WTC11 (cell line): ENCODE measurements at regions not wholly inside any gene's neighbourhood (a gene's known extent, or its start where the extent isn't known, plus 50 kb on each side); places are given as distances from the start of the nearest gene placed in this dataset.

Experiments used
- ATF1 ChIP-seq: sonication (generic); formaldehyde crosslinking; IDR thresholded peaks from 2 replicates; pipeline ENCODE4 v1.8.1; 2023; ENCODE audit warnings: mild to moderate bottlenecking, moderate library complexity, missing genetic modification reagents
- CBFB ChIP-seq: sonication (generic); formaldehyde crosslinking; IDR thresholded peaks from 2 replicates; pipeline ENCODE4 v1.8.1; 2022; ENCODE audit warnings: mild to moderate bottlenecking, low read depth, missing genetic modification reagents
- CTCF ChIP-seq: fragments of 200-600 bp; IDR thresholded peaks from 2 replicates; pipeline ENCODE4 v1.8.0; 2022; ENCODE audit warnings: antibody characterized with exemption
- MAX ChIP-seq: sonication (generic); formaldehyde crosslinking; IDR thresholded peaks from 2 replicates; pipeline ENCODE4 v1.8.0; 2022; ENCODE audit warnings: mild to moderate bottlenecking, missing genetic modification reagents
- NR3C1 ChIP-seq: sonication (generic); formaldehyde crosslinking; conservative IDR thresholded peaks from 2 replicates; pipeline ENCODE4 v1.8.1; 2023; ENCODE audit warnings: low read depth, mild to moderate bottlenecking, missing genetic modification reagents
- SP1 ChIP-seq: sonication (generic); formaldehyde crosslinking; conservative IDR thresholded peaks from 2 replicates; pipeline ENCODE4 v1.8.1; 2022; ENCODE audit warnings: missing genetic modification reagents
- ZNF416 ChIP-seq: fragments of 250-450 bp; sonication (Bioruptor Pico); IDR thresholded peaks from 2 replicates; pipeline ENCODE4 v1.9.0; 2021; ENCODE audit warnings: mild to moderate bottlenecking, inconsistent platforms
- TF ChIP-seq, protein P1 (sequence below): sonication (generic); formaldehyde crosslinking; IDR thresholded peaks from 2 replicates; pipeline ENCODE4 v1.8.1; 2023; ENCODE audit warnings: mild to moderate bottlenecking, missing genetic modification reagents, borderline replicate concordance
- TF ChIP-seq, protein P2 (sequence below): sonication (generic); formaldehyde crosslinking; IDR thresholded peaks from 2 replicates; pipeline ENCODE4 v1.8.1; 2023; ENCODE audit warnings: mild to moderate bottlenecking, missing genetic modification reagents

- no peak for TF ChIP-seq ZNF416
- no peak for TF ChIP-seq CTCF
- TF ChIP-seq, protein P1, sequence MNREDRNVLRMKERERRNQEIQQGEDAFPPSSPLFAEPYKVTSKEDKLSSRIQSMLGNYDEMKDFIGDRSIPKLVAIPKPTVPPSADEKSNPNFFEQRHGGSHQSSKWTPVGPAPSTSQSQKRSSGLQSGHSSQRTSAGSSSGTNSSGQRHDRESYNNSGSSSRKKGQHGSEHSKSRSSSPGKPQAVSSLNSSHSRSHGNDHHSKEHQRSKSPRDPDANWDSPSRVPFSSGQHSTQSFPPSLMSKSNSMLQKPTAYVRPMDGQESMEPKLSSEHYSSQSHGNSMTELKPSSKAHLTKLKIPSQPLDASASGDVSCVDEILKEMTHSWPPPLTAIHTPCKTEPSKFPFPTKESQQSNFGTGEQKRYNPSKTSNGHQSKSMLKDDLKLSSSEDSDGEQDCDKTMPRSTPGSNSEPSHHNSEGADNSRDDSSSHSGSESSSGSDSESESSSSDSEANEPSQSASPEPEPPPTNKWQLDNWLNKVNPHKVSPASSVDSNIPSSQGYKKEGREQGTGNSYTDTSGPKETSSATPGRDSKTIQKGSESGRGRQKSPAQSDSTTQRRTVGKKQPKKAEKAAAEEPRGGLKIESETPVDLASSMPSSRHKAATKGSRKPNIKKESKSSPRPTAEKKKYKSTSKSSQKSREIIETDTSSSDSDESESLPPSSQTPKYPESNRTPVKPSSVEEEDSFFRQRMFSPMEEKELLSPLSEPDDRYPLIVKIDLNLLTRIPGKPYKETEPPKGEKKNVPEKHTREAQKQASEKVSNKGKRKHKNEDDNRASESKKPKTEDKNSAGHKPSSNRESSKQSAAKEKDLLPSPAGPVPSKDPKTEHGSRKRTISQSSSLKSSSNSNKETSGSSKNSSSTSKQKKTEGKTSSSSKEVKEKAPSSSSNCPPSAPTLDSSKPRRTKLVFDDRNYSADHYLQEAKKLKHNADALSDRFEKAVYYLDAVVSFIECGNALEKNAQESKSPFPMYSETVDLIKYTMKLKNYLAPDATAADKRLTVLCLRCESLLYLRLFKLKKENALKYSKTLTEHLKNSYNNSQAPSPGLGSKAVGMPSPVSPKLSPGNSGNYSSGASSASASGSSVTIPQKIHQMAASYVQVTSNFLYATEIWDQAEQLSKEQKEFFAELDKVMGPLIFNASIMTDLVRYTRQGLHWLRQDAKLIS (CRISPR knock-in tag), result no peak
- TF ChIP-seq, protein P2, sequence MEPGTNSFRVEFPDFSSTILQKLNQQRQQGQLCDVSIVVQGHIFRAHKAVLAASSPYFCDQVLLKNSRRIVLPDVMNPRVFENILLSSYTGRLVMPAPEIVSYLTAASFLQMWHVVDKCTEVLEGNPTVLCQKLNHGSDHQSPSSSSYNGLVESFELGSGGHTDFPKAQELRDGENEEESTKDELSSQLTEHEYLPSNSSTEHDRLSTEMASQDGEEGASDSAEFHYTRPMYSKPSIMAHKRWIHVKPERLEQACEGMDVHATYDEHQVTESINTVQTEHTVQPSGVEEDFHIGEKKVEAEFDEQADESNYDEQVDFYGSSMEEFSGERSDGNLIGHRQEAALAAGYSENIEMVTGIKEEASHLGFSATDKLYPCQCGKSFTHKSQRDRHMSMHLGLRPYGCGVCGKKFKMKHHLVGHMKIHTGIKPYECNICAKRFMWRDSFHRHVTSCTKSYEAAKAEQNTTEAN (CRISPR knock-in tag), result no peak
- no peak for TF ChIP-seq MAX (CRISPR knock-in tag)
- no peak for TF ChIP-seq CBFB (CRISPR knock-in tag)
- TF ChIP-seq SP1 (CRISPR knock-in tag), result no peak
- no peak for TF ChIP-seq ATF1 (CRISPR knock-in tag)
- no peak for TF ChIP-seq NR3C1 (CRISPR knock-in tag)
These were observed 650.3 kb upstream of the SLC35B3 start for GRCh38 chr6:9085709-9086070.
